Activated naive CD8-positive, alpha-beta T cell treated with anti-CD3 and anti-CD28 coated beads, Interleukin-2, amount 10 ng/mL, durations not matched to agents 7 days and 5 days (primary cell): ENCODE measurements at regions not wholly inside any gene's neighbourhood (a gene's known extent, or its start where the extent isn't known, plus 50 kb on each side); places are given as distances from the start of the nearest gene placed in this dataset.
"Not testable (repeated sequence)": the region's sequence is repeated elsewhere in the genome, so short reads cannot be mapped to it uniquely, and the experiment has no call there.

Experiments
- ATAC-seq: fragments of 150-1000 bp; cut with Tn5 transposase; one replicate; pipeline ENCODE4 v1.10.0; 2021; ENCODE audit warnings: low read depth, moderate library complexity
- POLR2A ChIA-PET: fragments of 350-600 bp; sonication (Branson Sonifier 250); formaldehyde crosslinking; loops from one replicate; lab custom pipeline; 2021; ENCODE audit warnings: antibody characterized with exemption; lab: Charles Lee
- DNase-seq: peaks from one replicate; pipeline ENCODE4 v3.0.0; 2021
- H3K27ac Mint-ChIP-seq: one replicate; pipeline ENCODE4 v1.8.0; 2022; ENCODE audit warnings: mild to moderate bottlenecking, mixed read lengths
- H3K27me3 Mint-ChIP-seq: one replicate; pipeline ENCODE4 v1.8.0; 2022; ENCODE audit warnings: mild to moderate bottlenecking, moderate library complexity, mixed read lengths
- H3K36me3 Mint-ChIP-seq: one replicate; pipeline ENCODE4 v1.8.0; 2021; ENCODE audit warnings: mild to moderate bottlenecking, mixed read lengths
- H3K4me1 Mint-ChIP-seq: one replicate; pipeline ENCODE4 v1.8.0; 2021; ENCODE audit warnings: mixed read lengths
- H3K4me3 Mint-ChIP-seq: one replicate; pipeline ENCODE4 v1.8.0; 2022; ENCODE audit warnings: mild to moderate bottlenecking, moderate library complexity, mixed read lengths
- H3K9me3 Mint-ChIP-seq: one replicate; pipeline ENCODE4 v1.8.0; 2021; ENCODE audit warnings: mixed read lengths

DNA sequence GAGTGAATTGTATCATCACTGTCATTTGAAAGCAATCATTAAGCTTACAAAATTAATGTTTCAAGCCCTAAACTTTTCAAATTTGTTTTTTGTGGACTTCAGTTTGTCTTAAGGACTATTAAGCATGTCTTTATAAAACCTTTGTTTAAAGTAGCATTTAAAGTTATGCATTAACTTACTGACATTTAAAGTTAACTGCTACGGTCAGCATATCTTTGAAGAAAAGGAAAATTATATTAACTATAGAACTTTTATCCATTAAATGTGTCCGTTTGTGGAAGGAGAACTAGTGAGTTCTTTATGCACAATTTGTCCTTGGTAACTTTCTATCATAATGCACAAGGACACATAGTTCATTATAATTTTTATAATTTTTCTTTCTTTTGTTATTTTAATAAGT, 103.4 kb downstream of the FANCF start:
- Mint-ChIP-seq H3K36me3 (no peaks in the 10 kb centered on the region), H3K4me3 (no peak overlapping the region), H3K27me3 (no peaks in the 10 kb centered on the region), H3K27ac (no peak overlapping the region), H3K9me3 (no peaks in the 10 kb centered on the region), H3K4me1 (no peaks in the 10 kb centered on the region)
- DNase-seq (no peak), ATAC-seq (no peak)
- POLR2A ChIA-PET, result no interaction called here

DNA sequence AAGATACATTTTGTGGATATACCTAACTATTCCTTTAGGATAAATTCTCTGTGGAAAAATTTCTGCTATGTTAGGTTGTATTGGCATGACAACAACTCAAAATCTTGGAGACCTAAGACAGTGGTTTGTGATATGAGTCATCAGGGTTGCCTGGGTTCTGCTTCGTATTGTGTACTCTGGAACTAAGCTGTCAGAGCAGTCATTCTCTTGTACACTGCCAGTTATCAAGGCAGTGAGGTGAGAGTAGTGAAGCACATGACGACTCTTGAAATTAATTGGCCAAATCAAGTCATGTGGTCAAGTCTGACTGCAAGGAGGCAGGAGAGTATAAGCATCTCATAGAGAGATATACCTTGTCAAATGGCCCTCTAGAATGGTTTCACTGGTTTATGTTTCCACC, 104.4 kb downstream of the FANCF start:
- H3K27me3 Mint-ChIP-seq, result no peaks in the 10 kb centered on the region
- DNase-seq, result no peak
- no peak overlapping the region for H3K4me3 Mint-ChIP-seq
- H3K36me3 Mint-ChIP-seq, result no peaks in the 10 kb centered on the region
- no peaks in the 10 kb centered on the region for H3K9me3 Mint-ChIP-seq
- no peaks in the 10 kb centered on the region for H3K4me1 Mint-ChIP-seq
- H3K27ac Mint-ChIP-seq, result no peak overlapping the region
- no peak for ATAC-seq
- POLR2A ChIA-PET, result no interaction called here

DNA sequence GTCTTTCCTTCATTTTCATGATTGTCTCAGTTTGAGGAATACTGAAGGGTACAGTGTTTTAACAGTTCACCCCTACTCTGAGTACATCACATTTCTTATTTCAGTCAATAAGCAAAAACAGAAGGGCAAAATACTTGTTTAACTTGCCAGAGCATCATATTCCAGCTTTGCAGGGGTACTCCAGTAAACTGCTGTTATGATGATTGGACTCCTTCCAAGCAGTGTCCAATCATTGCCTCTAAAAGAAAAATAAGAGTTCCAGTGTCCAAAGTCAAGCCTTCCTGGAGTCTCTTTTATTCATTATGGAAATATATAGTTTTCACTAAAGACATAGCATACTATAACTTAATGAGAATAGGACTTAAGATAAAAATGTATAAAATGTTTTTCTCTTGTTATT, 105.1 kb downstream of the FANCF start:
- POLR2A ChIA-PET, result no interaction called here
- Mint-ChIP-seq H3K27me3 (no peaks in the 10 kb centered on the region), H3K36me3 (no peaks in the 10 kb centered on the region), H3K4me1 (no peaks in the 10 kb centered on the region), H3K27ac (no peak overlapping the region), H3K9me3 (no peaks in the 10 kb centered on the region), H3K4me3 (no peak overlapping the region)
- DNase-seq (no peak), ATAC-seq (no peak)

DNA sequence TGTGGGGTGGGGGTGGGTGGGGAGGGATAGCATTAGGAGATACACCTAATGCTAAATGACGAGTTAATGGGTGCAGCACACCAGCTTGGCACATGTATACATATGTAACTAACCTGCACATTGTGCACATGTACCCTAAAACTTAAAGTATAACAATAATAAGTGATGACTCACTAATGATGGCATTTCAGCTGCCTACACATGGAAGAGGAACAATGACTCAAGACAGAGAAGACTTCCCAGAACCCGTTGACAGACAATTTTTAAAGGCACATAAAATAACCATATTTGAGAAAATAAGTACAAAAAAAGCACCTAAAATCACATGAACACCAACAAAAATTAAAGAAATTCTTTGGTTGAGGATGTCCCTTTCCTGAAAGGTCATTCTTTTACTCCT, 107.3 kb downstream of the FANCF start:
- ATAC-seq, POLR2A ChIA-PET, H3K36me3 Mint-ChIP-seq, H3K9me3 Mint-ChIP-seq, H3K4me3 Mint-ChIP-seq, DNase-seq, H3K27ac Mint-ChIP-seq, H3K4me1 Mint-ChIP-seq, H3K27me3 Mint-ChIP-seq: not testable (repeated sequence)

DNA sequence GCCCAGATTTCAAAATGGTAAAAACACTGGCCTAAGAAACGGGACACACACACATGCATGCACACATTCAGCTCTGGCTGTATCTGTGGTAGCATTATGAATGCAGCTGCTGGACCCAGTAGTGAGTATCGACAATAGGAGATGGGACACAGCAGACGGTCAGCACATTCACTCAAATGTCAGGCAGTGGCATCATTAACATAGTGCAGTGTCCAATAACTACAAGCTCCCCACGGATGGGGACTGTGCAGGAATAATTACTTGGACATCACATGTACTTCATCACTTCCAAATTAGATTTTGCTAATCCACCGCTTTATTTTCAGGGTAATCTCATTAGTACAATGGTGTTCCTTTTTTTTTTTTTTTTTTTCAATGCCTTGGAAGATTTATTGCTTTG, 109.5 kb downstream of the FANCF start:
- ATAC-seq (no peak), DNase-seq (no peak)
- Mint-ChIP-seq H3K4me1 (no peaks in the 10 kb centered on the region), H3K9me3 (no peaks in the 10 kb centered on the region), H3K27ac (no peak overlapping the region), H3K4me3 (no peak overlapping the region), H3K36me3 (no peaks in the 10 kb centered on the region), H3K27me3 (no peaks in the 10 kb centered on the region)
- POLR2A ChIA-PET, result no interaction called here

DNA sequence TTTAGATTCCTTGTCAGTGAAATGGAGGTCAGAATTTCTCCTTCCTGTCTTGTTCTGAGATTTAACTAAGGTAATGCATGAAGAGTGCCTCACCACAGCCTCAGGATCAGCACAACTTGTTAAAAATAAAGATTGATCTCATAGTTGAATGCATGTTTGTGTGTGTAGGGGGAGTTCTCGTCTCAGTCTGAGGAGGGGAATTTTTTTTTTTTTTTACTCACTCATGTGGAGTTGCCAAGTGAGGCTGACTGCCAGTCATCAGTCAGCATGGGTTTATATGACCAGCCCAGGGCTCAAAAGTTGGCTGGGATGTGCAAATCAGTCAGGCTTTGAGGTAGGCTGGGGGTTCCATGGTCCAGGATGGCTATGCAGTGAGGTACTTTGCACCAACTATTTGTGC, 113.2 kb downstream of the FANCF start:
- POLR2A ChIA-PET, result no interaction called here
- ATAC-seq (no peak), DNase-seq (no peak)
- no peaks in the 10 kb centered on the region for H3K9me3 Mint-ChIP-seq
- no peak overlapping the region for H3K4me3 Mint-ChIP-seq
- H3K4me1 Mint-ChIP-seq, result no peaks in the 10 kb centered on the region
- no peaks in the 10 kb centered on the region for H3K36me3 Mint-ChIP-seq
- no peak overlapping the region for H3K27ac Mint-ChIP-seq
- H3K27me3 Mint-ChIP-seq, result no peaks in the 10 kb centered on the region

DNA sequence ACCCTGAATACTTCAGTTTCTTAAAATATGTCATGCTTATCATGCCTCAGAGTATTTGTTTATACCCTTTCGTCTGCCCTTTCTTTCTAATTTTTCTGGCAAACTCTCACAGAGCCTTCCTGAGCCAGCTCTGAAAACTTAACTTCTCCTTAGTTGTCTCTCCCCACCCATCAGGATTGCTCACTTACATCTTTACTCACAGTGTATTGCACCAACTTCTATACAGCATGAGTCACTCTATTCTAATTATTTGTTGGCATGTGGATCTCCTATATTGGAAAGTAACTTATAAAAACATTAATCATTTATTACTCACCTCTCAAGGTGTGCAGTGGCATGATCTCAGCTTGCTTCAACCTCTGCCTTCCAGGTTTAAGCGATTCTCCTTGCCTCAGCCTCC, 114.9 kb downstream of the FANCF start:
- Mint-ChIP-seq H3K27ac (no peak overlapping the region), H3K4me3 (no peak overlapping the region), H3K27me3 (no peaks in the 10 kb centered on the region), H3K4me1 (no peaks in the 10 kb centered on the region), H3K36me3 (no peaks in the 10 kb centered on the region), H3K9me3 (no peaks in the 10 kb centered on the region)
- DNase-seq (no peak), ATAC-seq (no peak)
- POLR2A ChIA-PET, result no interaction called here

DNA sequence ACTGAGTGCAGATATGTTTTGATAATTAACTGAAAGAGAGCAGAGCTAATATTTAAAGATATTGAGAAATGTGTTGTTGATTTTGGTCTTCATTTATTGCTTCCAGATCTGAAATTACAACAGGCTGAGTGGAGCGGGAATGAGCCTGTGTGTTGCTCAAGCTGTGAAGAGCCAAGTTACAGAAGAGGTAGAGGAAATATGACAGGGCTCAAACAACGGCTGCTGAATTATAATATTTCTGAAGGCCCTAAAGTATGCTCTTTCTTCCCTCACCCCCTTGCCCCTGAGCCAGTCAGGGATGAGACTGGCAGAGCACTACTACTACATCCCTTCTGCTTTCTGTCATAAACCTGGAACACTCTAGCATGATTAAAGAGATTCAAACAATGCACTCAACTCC, 115.6 kb downstream of the FANCF start:
- H3K4me3 Mint-ChIP-seq, result no peak overlapping the region
- no peak for ATAC-seq
- no peaks in the 10 kb centered on the region for H3K4me1 Mint-ChIP-seq

DNA sequence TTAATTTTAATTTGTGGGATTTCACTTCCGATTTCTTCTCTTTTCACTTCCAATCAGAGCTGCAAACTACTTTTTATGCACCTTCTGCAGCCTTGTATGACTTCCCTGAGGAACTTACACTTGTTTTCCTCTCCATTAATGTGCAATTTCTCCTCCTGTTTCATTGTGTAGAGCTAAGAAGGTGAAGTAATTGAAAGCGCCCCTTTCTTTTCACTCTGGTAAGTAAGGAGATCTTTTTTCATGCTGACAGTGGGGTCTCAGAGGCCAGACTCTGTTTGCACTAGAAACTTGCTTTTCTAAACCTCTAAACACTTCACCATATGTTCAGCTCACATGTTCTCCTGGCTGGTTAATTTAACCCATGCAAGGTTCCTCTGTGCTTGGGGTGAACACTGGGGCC, 117.0 kb downstream of the FANCF start:
- no peak for DNase-seq
- no peak overlapping the region for H3K27ac Mint-ChIP-seq
- POLR2A ChIA-PET, result no interaction called here
- H3K4me1 Mint-ChIP-seq, result no peaks in the 10 kb centered on the region
- ATAC-seq, result no peak
- no peaks in the 10 kb centered on the region for H3K9me3 Mint-ChIP-seq
- H3K27me3 Mint-ChIP-seq, result peaks cover 4% of the 10 kb centered on the region
- no peaks in the 10 kb centered on the region for H3K36me3 Mint-ChIP-seq
- no peak overlapping the region for H3K4me3 Mint-ChIP-seq

More for the DNA sequence above, 115.6 kb downstream of the FANCF start:
- Mint-ChIP-seq H3K36me3 (no peaks in the 10 kb centered on the region), H3K27ac (no peak overlapping the region), H3K27me3 (peaks cover 4% of the 10 kb centered on the region), H3K9me3 (no peaks in the 10 kb centered on the region)
- POLR2A ChIA-PET, result no interaction called here
- DNase-seq, result no peak

DNA sequence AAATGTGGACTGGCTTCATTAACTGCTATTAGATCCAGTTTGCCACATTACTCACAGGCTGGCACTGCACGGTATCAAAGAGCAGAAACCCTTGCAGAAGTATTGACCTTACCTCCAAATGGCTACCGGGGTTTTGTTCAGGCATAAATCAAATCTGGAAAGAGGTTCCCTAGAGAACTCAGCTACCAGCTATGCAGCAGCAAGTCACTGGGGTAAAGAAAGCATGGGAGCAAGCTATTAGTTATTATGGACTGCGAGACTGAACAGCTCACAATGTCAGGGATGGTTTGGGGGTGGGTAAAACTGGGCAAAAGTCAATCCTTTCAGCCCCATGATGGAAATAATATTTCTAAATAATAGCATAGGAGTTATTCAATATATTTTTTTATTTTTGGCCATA, 128.1 kb downstream of the FANCF start:
- no peaks in the 10 kb centered on the region for H3K9me3 Mint-ChIP-seq
- H3K4me1 Mint-ChIP-seq, result no peaks in the 10 kb centered on the region
- H3K27ac Mint-ChIP-seq, result no peak overlapping the region
- ATAC-seq (no peak), DNase-seq (no peak)
- H3K27me3 Mint-ChIP-seq, result peaks cover 6% of the 10 kb centered on the region
- H3K36me3 Mint-ChIP-seq, result no peaks in the 10 kb centered on the region
- POLR2A ChIA-PET, result no interaction called here
- H3K4me3 Mint-ChIP-seq, result no peak overlapping the region

DNA sequence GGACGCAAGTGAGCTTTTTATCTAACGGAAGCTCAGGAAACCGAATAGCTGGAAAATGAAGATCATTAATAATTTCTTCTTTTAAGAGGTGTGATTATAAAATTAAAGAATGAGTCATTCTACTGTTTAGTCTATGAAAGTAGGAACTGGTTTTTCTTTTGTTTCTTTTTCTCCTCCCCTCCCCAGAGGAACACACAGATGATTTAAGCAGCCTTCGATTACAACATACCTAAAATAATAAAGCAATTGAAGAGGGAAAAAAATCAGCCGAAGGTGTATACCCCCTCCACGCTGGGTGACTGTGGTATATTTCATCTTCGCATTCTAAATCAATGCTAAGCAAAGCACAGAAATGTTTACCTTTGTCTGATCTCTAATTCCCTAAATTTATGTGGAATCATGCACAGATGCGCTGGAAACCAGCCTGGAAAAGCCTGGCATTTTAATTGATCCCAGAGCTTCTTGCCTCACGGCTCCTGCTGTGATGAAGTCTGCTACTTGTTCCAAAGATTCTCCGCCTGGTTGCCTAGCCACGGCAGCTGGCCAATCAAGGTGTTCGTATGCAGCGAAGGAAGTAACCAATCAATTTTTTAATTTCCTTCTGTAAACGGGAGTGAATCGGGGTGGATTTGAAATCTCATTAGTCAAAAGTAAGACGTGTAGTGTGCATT, 133.9 kb downstream of the FANCF start:
- Mint-ChIP-seq H3K27me3 (no peaks in the 10 kb centered on the region), H3K27ac (no peak overlapping the region), H3K4me3 (no peak overlapping the region), H3K9me3 (no peaks in the 10 kb centered on the region), H3K36me3 (no peaks in the 10 kb centered on the region), H3K4me1 (no peaks in the 10 kb centered on the region)
- ATAC-seq (no peak), DNase-seq (no peak)
- POLR2A ChIA-PET, result no interaction called here

DNA sequence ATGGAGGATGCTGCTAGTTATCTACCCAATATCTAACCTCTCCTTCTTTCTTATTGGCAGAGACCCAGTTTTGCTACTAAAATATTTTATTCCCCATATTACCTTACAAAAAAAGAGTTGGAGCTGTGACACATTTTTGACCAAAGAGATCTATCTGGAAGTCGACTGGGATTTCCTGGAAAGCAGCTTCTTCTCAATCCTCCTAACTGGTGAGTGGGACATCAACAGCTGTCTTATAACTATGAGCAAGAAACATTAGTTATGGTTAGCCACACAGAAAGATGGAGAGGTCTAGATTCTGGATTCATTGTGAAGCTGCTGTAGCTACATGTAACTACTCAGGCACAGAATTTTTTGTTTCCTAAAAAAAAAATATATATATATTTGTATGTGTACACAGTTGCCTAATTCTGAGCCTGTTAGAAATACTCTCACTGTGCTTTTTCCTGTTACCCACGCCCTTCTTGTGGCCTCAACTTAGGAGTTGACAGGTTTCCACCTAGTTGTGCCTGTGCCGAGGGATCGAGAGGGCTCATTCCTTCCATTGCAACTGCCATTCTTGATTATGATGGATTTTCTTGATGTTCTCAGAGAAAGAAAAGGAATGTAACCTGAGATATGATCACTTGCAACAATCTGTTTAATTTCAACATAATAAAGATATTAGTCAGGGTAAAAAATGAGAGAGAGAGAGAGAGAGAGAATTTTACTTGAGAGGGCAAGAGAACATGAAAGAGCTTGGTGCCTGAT, 142.0 kb downstream of the SLC17A6 start:
- POLR2A ChIA-PET, result no interaction called here
- no peaks in the 10 kb centered on the region for H3K9me3 Mint-ChIP-seq
- H3K4me1 Mint-ChIP-seq, result no peaks in the 10 kb centered on the region
- no peak overlapping the region for H3K27ac Mint-ChIP-seq
- no peaks in the 10 kb centered on the region for H3K36me3 Mint-ChIP-seq
- ATAC-seq, result no peak
- H3K4me3 Mint-ChIP-seq, result no peak overlapping the region
- H3K27me3 Mint-ChIP-seq, result peaks cover 3% of the 10 kb centered on the region
- DNase-seq, result no peak

DNA sequence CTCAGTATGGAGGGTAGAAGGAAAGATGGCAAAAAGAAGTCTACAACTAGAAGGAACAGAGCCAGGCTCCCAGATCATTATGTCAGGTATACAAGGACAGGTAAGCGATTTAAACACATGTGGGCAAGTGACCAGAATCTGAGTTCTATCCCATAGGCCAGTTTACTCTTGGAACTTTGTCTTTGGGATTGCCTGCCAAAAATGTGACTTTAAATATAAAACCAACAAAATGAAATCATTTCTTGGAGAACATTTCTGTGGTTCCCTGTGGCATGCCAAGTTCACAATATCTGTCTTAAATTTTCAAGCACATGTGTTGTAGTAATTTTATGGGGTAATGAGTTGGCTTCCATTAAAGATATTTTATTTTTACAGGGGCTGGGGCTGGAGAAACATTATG, 141.0 kb downstream of the SLC17A6 start:
- Mint-ChIP-seq H3K36me3 (no peaks in the 10 kb centered on the region), H3K27ac (no peak overlapping the region), H3K4me3 (no peak overlapping the region), H3K27me3 (peaks cover 3% of the 10 kb centered on the region), H3K9me3 (no peaks in the 10 kb centered on the region), H3K4me1 (no peaks in the 10 kb centered on the region)
- ATAC-seq (no peak), DNase-seq (no peak)
- POLR2A ChIA-PET, result no interaction called here

DNA sequence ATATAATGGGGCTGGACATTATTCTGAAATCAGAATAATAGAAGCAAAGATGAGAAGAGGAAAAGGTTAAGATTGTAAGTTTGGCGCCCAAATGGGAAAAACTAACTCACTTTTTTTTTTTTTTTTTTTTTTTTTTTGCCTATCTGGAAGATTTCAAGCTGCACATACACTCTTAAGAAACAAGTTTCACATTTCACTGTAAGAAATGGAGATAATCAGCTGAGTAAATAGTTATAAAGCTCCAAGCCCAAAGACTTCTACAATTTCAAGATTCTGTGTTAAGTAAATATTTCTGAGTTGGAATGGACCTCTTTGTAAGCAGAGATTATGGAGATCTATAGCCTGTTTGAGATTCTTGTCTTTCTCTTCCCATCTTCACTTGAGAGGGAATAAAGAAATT, 140.0 kb downstream of the SLC17A6 start:
- no peak overlapping the region for H3K4me3 Mint-ChIP-seq
- H3K27ac Mint-ChIP-seq, result no peak overlapping the region
- POLR2A ChIA-PET, result no interaction called here
- no peaks in the 10 kb centered on the region for H3K9me3 Mint-ChIP-seq
- ATAC-seq (no peak), DNase-seq (no peak)
- no peaks in the 10 kb centered on the region for H3K4me1 Mint-ChIP-seq
- no peaks in the 10 kb centered on the region for H3K36me3 Mint-ChIP-seq
- peaks cover 3% of the 10 kb centered on the region for H3K27me3 Mint-ChIP-seq
